IMR-90 (cell line): ENCODE measurements at regions not wholly inside any gene's neighbourhood (a gene's known extent, or its start where the extent isn't known, plus 50 kb on each side); places are given as distances from the start of the nearest gene placed in this dataset.

Experiments used
- ATAC-seq: fragments of 200-7000 bp; cut with Tn5 transposase; 2 replicates; pipeline ENCODE4 v1.9.1; 2020; ENCODE audit warnings: low read depth, mild to moderate bottlenecking, moderate library complexity
- BruUV-seq: library from RNA; stranded (reverse); fragments of 400-500 nt; replicated peaks from 2 replicates; lab custom pipeline; 2021; lab: Mats Ljungman, UMichigan
- CTCF ChIA-PET: fragments of 300-600 bp; formaldehyde crosslinking; extraction: SDS; loops from one replicate; lab custom pipeline; 2021; ENCODE audit warnings: antibody characterized with exemption; lab: Yijun Ruan, JAX
- POLR2A ChIA-PET: fragments of 300-600 bp; sonication (Branson Sonifier 250); formaldehyde crosslinking; loops from one replicate; lab custom pipeline; 2022; ENCODE audit warnings: antibody characterized with exemption; ENCODE audit not compliant: unreplicated experiment; lab: Charles Lee
- DNase-seq: peaks from one replicate; pipeline ENCODE4 v3.0.0; 2013
- H2AFZ ChIP-seq: replicated peaks from 2 replicates; pipeline ENCODE3; 2013; ENCODE audit warnings: low read length, mild to moderate bottlenecking; ENCODE audit not compliant: poor library complexity
- H2AK5ac ChIP-seq: 2 replicates; pipeline ENCODE4 v1.6.1; 2013; ENCODE audit warnings: low read depth, low read length, inconsistent platforms
- H2AK9ac ChIP-seq: replicated peaks from 2 replicates; pipeline ENCODE3; 2013; ENCODE audit warnings: mild to moderate bottlenecking, low read depth, low read length, moderate library complexity; ENCODE audit not compliant: poor library complexity
- H2BK120ac ChIP-seq: 2 replicates; pipeline ENCODE4 v1.6.1; 2013; ENCODE audit warnings: low read depth, low read length, inconsistent platforms
- H2BK15ac ChIP-seq: 3 replicates; pipeline ENCODE4 v1.6.1; 2013; ENCODE audit warnings: low read depth, low read length, inconsistent platforms
- H2BK20ac ChIP-seq: 2 replicates; pipeline ENCODE4 v1.6.1; 2013; ENCODE audit warnings: low read depth, mild to moderate bottlenecking, inconsistent platforms, low read length, moderate library complexity
- H2BK5ac ChIP-seq: 2 replicates; pipeline ENCODE4 v1.6.1; 2013; ENCODE audit warnings: mild to moderate bottlenecking, low read depth, low read length, inconsistent platforms; ENCODE audit not compliant: poor library complexity, severe bottlenecking
- H3K14ac ChIP-seq: replicated peaks from 2 replicates; pipeline ENCODE4 v1.6.1; 2013; ENCODE audit warnings: low read depth, low read length, inconsistent platforms
- H3K18ac ChIP-seq: 2 replicates; pipeline ENCODE4 v1.6.1; 2013; ENCODE audit warnings: low read depth, low read length, control low read depth
- H3K23ac ChIP-seq: 2 replicates; pipeline ENCODE4 v1.6.1; 2013; ENCODE audit warnings: low read depth, low read length, inconsistent platforms
- H3K27ac ChIP-seq: 2 replicates; pipeline ENCODE4 v1.5.1; 2013; ENCODE audit warnings: mild to moderate bottlenecking, control low read depth, low read length; ENCODE audit not compliant: insufficient read depth
- H3K27me3 ChIP-seq: 2 replicates; pipeline ENCODE4 v1.6.1; 2013; ENCODE audit warnings: low read length; ENCODE audit not compliant: control insufficient read depth, insufficient read depth
- H3K36me3 ChIP-seq: 2 replicates; pipeline ENCODE4 v1.6.1; 2013; ENCODE audit warnings: low read length, mixed read lengths; ENCODE audit not compliant: control insufficient read depth, insufficient read depth
- H3K4ac ChIP-seq: 2 replicates; pipeline ENCODE4 v1.6.1; 2013; ENCODE audit warnings: low read depth, low read length, inconsistent platforms
- H3K4me1 ChIP-seq: 2 replicates; pipeline ENCODE4 v1.6.1; 2013; ENCODE audit warnings: low read length, mixed read lengths; ENCODE audit not compliant: control insufficient read depth, insufficient read depth
- H3K4me2 ChIP-seq: 2 replicates; pipeline ENCODE4 v1.6.1; 2013; ENCODE audit warnings: low read depth, mild to moderate bottlenecking, control low read depth, low read length, moderate library complexity
- H3K4me3 ChIP-seq: 2 replicates; pipeline ENCODE4 v1.5.1; 2013; ENCODE audit warnings: low read depth, mild to moderate bottlenecking, control low read depth, low read length, moderate library complexity; ENCODE audit not compliant: insufficient read depth
- H3K56ac ChIP-seq: 2 replicates; pipeline ENCODE4 v1.6.1; 2013; ENCODE audit warnings: low read length, inconsistent platforms; ENCODE audit not compliant: insufficient read depth; ENCODE audit errors: extremely low read depth
- H3K79me1 ChIP-seq, 2 experiments: 2 replicates each; pipeline ENCODE4 v1.6.1; 2013; ENCODE audit warnings: low read length in 2 of 2, inconsistent platforms in 1 of 2, low read depth in 1 of 2
- H3K9ac ChIP-seq: 2 replicates; pipeline ENCODE4 v1.6.1; 2013; ENCODE audit warnings: low read depth, low read length, control low read depth
- H3K9me1 ChIP-seq: 2 replicates; pipeline ENCODE4 v1.6.1; 2013; ENCODE audit warnings: low read length, inconsistent platforms; ENCODE audit not compliant: insufficient read depth
- H3K9me3 ChIP-seq: 2 replicates; pipeline ENCODE4 v1.6.1; 2013; ENCODE audit warnings: low read length; ENCODE audit not compliant: control insufficient read depth, insufficient read depth
- H4K20me1 ChIP-seq: 2 replicates; pipeline ENCODE4 v1.6.1; 2013; ENCODE audit warnings: low read length, inconsistent platforms; ENCODE audit not compliant: insufficient read depth
- H4K5ac ChIP-seq: 2 replicates; pipeline ENCODE4 v1.6.1; 2013; ENCODE audit warnings: mild to moderate bottlenecking, low read depth, low read length, control low read depth
- H4K8ac ChIP-seq, 2 experiments: 2 replicates each; pipeline ENCODE4 v1.6.1; 2013; ENCODE audit warnings: low read depth in 2 of 2, low read length in 2 of 2, control low read depth in 1 of 2, inconsistent platforms in 1 of 2
- H4K91ac ChIP-seq: 2 replicates; pipeline ENCODE4 v1.6.1; 2013; ENCODE audit warnings: low read depth, low read length, inconsistent platforms; ENCODE audit not compliant: insufficient read depth
- BHLHE40 ChIP-seq: fragments of 150-350 bp; IDR thresholded peaks from 2 replicates; pipeline ENCODE4 v1.6.1; 2016; ENCODE audit warnings: mild to moderate bottlenecking, low read depth, low read length
- CEBPB ChIP-seq: IDR thresholded peaks from 2 replicates; pipeline ENCODE4 v1.6.1; 2012; ENCODE audit warnings: low read depth, low read length, improper control_type of control experiment
- FOS ChIP-seq: fragments of 150-350 bp; IDR thresholded peaks from 2 replicates; pipeline ENCODE4 v1.6.1; 2016; ENCODE audit warnings: low read depth, low read length
- MAFK ChIP-seq: IDR thresholded peaks from 2 replicates; pipeline ENCODE4 v1.6.1; 2012; ENCODE audit warnings: low read depth, low read length, improper control_type of control experiment
- MAZ ChIP-seq: IDR thresholded peaks from 2 replicates; pipeline ENCODE4 v1.6.1; 2012; ENCODE audit warnings: low read depth, mild to moderate bottlenecking, low read length, improper control_type of control experiment, moderate library complexity, borderline replicate concordance
- NFE2L2 ChIP-seq: fragments of 150-350 bp; IDR thresholded peaks from 2 replicates; pipeline ENCODE4 v1.6.1; 2016; ENCODE audit warnings: low read depth, mild to moderate bottlenecking, low read length
- POLR2A ChIP-seq: IDR thresholded peaks from 2 replicates; pipeline ENCODE4 v1.6.1; 2012; ENCODE audit warnings: mild to moderate bottlenecking, low read depth, low read length
- RCOR1 ChIP-seq: IDR thresholded peaks from 2 replicates; pipeline ENCODE4 v1.6.1; 2012; ENCODE audit warnings: mild to moderate bottlenecking, low read length, improper control_type of control experiment; ENCODE audit not compliant: insufficient replicate concordance
- RFX5 ChIP-seq: IDR thresholded peaks from 2 replicates; pipeline ENCODE4 v1.8.0; 2012; ENCODE audit warnings: low read depth, mild to moderate bottlenecking, low read length, moderate library complexity
- SMC3 ChIP-seq: fragments of 150-350 bp; IDR thresholded peaks from 2 replicates; pipeline ENCODE4 v1.6.1; 2016; ENCODE audit warnings: low read depth, mild to moderate bottlenecking, antibody characterized with exemption, low read length, moderate library complexity
- WGBS, 2 experiments: methylation state at CpG; one replicate each; pipeline versions ENCODE4 v1.1.5 to v1.1.7; 2013; ENCODE audit warnings: missing lambda C conversion rate in 2 of 2; ENCODE audit not compliant: insufficient read length in 1 of 2; ENCODE audit errors: extremely low coverage in 2 of 2; 5-methylcytosine and 5-hydroxymethylcytosine counted together
- dilution Hi-C: fragments of 300-500 bp; cut with HindIII; formaldehyde crosslinking; loops from one replicate; pipeline ENCODE4 v1.14.3; 2018; ENCODE audit warnings: low sequenced_read_pairs; ENCODE audit not compliant: unreplicated experiment
- in situ Hi-C: fragments of 300-500 bp; cut with MboI; formaldehyde crosslinking; loops from 3 replicates; pipeline ENCODE4 v1.14.3; 2019; ENCODE audit warnings: low sequenced_read_pairs, inconsistent platforms, mixed read lengths
- intact Hi-C: fragments of 100-400 bp; cut with micrococcal nuclease; formaldehyde crosslinking; loops from 2 replicates; pipeline ENCODE4 v1.10.0; 2022
- TF ChIP-seq, protein P1 (sequence below): fragments of 150-350 bp; IDR thresholded peaks from 2 replicates; pipeline ENCODE4 v1.6.1; 2017; ENCODE audit warnings: mild to moderate bottlenecking, antibody characterized with exemption, low read length, low read depth
- TF ChIP-seq, protein P2 (sequence below): conservative IDR thresholded peaks from 2 replicates; pipeline ENCODE4 v1.5.1; 2012; ENCODE audit warnings: mild to moderate bottlenecking, low read depth, low read length, improper control_type of control experiment

DNA sequence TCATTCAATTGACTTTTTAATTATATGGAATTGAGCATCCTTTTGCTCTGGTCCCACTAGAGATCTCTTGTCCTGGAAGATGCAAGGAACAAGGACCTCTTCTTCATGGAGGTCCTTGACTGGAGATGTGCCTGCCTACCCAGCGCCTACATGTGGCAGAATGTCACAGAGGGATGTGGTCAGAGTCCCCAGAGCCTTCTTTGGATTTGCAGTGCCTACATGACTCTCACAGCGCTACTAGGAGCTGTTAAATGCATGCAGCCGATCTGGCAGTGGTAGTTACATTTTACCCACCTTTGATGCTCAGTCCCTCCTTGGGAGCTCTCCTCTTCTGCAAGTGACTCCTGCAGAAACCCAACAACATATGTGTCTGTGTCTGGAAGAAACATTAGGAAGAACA lies 51.9 kb upstream of the ADTRP start:
- H2BK15ac ChIP-seq, result no peak overlapping the region
- WGBS, 2 experiments, result 57% methylated on average over 1 of the region's 3 CpGs; no CpG with 5 or more reads in 1 of the 2 experiments
- intact Hi-C loops, result no loop called here

More for the DNA sequence above, 51.9 kb upstream of the ADTRP start:
- Histone ChIP-seq H3K18ac (no peak overlapping the region), H3K36me3 (no peaks in the 10 kb centered on the region), H2BK120ac (no peak overlapping the region), H2AFZ (no peak overlapping the region), H2AK9ac (no peak overlapping the region), H4K91ac (no peak overlapping the region), H2AK5ac (no peak overlapping the region), H3K4ac (no peak overlapping the region), H3K27ac (no peak overlapping the region), H2BK5ac (no peak overlapping the region), H2BK20ac (no peak overlapping the region), H4K5ac (no peak overlapping the region), H3K4me1 (no peaks in the 10 kb centered on the region), H3K79me1 (no peaks in the 10 kb centered on the region), H4K8ac (no peak overlapping the region), H3K4me3 (no peak overlapping the region), H4K20me1 (no peaks in the 10 kb centered on the region), H3K14ac (no peak overlapping the region), H3K27me3 (no peaks in the 10 kb centered on the region), H3K9ac (no peak overlapping the region), H3K4me2 (no peak overlapping the region), H3K56ac (no peak overlapping the region), H3K23ac (no peak overlapping the region), H3K9me3 (no peaks in the 10 kb centered on the region), H3K9me1 (no peaks in the 10 kb centered on the region)
- DNase-seq (no peak), ATAC-seq (no peak)
- POLR2A ChIA-PET, result no interaction called here
- no TSS peak for BruUV-seq
- no peak for TF ChIP-seq RFX5
- TF ChIP-seq RCOR1, result no peak
- TF ChIP-seq SMC3, result no peak
- TF ChIP-seq BHLHE40, result no peak
- TF ChIP-seq FOS, result no peak
- no peak for TF ChIP-seq MAFK
- TF ChIP-seq, protein P1, sequence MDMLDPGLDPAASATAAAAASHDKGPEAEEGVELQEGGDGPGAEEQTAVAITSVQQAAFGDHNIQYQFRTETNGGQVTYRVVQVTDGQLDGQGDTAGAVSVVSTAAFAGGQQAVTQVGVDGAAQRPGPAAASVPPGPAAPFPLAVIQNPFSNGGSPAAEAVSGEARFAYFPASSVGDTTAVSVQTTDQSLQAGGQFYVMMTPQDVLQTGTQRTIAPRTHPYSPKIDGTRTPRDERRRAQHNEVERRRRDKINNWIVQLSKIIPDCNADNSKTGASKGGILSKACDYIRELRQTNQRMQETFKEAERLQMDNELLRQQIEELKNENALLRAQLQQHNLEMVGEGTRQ, result no peak
- no peak for TF ChIP-seq POLR2A
- TF ChIP-seq NFE2L2, result no peak
- no peak for TF ChIP-seq MAZ
- TF ChIP-seq, protein P2, sequence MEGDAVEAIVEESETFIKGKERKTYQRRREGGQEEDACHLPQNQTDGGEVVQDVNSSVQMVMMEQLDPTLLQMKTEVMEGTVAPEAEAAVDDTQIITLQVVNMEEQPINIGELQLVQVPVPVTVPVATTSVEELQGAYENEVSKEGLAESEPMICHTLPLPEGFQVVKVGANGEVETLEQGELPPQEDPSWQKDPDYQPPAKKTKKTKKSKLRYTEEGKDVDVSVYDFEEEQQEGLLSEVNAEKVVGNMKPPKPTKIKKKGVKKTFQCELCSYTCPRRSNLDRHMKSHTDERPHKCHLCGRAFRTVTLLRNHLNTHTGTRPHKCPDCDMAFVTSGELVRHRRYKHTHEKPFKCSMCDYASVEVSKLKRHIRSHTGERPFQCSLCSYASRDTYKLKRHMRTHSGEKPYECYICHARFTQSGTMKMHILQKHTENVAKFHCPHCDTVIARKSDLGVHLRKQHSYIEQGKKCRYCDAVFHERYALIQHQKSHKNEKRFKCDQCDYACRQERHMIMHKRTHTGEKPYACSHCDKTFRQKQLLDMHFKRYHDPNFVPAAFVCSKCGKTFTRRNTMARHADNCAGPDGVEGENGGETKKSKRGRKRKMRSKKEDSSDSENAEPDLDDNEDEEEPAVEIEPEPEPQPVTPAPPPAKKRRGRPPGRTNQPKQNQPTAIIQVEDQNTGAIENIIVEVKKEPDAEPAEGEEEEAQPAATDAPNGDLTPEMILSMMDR, result no peak
- TF ChIP-seq CEBPB, result no peak
- in situ Hi-C loops (no loop called here), dilution Hi-C loops (no loop called here)
- CTCF ChIA-PET, result no interaction called here
